HG03108 (cell line): ENCODE measurements at regions not wholly inside any gene's neighbourhood (a gene's known extent, or its start where the extent isn't known, plus 50 kb on each side); places are given as distances from the start of the nearest gene placed in this dataset.
"Not testable (repeated sequence)": the region's sequence is repeated elsewhere in the genome, so short reads cannot be mapped to it uniquely, and the experiment has no call there.

Experiments
- ATAC-seq: cut with Tn5 transposase; IDR thresholded peaks from one replicate; pipeline ENCODE4 v1.9.1; 2021; ENCODE audit warnings: moderate library complexity; ENCODE audit not compliant: unreplicated experiment

DNA sequence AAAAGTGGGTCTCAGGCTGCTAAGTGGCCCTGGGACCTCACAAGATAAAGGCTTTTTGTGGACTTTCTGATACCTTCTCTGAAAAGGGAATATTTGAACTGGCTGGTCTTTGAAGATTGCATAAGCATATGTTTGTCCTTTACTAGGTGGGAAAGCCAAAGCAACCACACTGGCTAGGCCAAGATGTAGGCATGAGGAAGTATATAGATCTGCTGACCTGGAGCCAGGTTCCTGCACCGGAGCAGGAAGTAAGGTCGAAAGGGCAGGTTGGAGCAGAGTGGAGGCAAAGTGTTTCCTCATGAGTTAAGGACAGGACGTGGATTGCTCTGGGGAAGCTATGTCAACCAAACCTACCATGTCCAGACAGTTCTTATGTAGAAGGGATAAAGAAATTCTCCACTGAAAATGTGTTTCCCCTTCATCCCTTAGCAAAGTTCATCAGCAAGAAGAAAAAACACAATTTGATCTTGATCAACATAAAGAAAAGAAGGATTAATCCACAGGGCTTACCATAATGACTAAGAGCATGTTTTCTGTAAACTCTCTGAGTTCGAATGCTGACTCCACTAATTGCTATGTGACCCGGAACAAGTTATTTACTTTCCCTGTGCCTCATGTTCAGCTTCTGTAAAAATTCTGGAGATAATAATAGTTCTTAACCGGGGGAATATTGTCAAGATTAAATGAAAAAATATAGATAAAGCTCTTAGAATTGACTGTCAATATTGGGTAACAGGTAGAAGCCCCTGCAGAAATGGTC lies 156.1 kb upstream of the SRD5A2 start:
- no peak for ATAC-seq

DNA sequence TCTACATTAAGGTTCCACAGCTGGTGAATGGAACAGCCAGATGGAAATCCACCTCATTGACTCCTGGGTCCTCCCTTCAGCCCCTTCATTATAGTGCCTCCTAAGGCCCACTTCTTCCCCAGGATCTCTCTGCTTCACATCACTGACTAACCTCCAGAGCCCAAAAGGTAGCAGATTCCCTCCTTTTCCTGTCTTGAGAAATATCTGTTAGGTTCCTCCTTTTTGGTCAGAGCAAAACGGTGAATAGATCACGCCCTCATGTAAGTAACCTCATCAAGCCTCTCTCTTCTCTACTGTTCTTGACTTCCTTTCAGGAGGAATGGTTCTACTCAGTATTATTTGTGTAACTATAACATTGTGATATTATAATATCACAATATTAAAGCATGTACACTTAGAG lies 155.0 kb upstream of the SRD5A2 start:
- ATAC-seq = no peak

DNA sequence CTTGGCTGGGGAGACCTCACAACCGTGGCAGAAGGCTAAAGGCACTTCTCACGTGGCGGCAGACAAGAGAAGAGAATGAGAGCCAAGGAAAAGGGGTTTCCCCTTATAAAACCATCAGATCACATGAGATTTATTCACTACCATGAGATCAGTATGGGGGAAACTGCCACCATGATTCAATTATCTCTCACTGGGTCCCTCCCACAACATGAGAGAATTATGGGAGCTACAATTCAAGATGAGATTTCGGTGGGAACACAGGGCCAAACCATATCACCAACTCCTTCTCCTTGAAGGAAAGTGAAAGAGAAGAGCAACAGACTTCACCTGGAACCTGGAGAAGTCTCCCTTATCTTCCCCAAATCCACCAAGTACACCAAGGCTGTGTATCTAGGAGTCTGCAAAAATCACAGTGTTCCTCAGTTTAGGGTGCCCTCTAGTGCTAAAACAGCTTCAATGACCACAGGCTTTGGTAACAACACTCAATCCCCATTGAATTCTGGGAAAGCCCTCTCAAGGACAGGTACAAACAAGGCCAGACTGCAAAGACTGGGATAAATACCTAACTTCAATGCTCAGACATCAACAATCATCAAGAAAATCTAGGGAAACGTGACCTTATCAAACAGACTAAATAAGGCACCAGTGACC lies 148.8 kb upstream of the SRD5A2 start:
- ATAC-seq = no peak

DNA sequence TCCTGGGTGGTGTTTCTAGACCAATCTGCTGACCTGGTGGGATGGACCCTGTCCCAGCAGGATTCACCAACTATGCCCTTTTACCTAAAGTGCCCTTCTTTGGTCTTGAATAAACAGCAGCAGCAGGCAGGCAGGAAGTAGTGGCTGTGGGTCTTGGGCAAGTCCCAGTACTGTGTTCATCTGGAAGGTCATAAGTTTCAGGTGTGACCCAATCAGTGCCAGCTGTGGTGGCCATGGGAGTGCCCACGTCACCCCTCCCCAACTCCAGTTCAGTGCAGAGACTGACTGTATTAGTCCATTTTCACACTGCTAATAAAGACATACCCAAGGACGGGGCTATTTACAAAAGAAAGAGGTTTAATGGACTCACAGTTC lies 148.3 kb upstream of the SRD5A2 start:
- no peak for ATAC-seq

DNA sequence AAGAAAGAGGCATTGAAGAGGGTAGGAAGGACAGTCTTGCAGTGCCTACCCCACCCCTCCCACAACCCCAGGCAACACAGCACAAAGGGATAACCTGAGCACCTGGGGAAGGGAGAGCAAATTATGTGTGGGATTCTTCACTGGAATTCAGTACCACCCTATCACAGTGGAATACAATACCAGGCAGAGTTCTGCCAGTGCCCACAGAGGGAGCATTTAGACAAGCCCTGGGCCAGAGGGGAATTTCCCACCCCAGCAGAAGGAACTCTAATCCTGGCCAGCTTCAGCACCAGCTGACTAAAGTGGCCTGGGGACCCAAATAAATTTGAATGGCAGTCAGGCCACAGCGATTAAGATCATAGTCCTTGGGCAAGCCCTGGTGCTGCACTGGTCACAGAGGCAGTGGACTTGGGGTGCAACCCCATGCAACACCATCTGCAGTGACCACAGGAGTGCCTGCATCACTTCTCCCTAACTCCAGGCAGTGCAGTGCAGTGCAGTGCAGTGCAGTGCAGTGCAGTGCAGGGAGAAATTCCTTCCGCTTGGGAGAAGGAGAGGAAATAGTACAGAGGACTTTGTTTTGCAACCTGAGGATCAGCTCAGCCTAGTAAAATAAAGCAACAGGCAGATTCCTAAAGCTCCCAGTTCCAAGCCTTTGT lies 147.8 kb upstream of the SRD5A2 start:
- no peak for ATAC-seq

DNA sequence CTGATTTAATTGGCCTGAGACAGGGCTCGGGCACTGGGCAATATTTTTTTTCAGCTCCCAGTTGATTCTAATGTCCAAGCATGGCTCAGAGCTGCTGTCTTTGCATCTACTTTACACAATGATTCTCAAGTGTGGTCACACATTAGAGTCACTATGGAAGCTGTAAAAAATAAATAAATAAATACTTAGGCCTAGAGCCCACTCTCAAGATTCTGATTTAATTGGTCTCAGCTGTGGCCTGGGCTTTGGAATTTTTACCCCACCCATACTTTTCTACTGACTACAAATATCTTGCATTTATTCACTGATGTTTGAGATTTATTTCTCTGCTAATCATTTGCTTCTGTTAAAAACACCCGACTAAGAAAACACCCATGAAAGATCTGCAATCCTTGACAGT lies 145.7 kb upstream of the SRD5A2 start:
- no peak for ATAC-seq

DNA sequence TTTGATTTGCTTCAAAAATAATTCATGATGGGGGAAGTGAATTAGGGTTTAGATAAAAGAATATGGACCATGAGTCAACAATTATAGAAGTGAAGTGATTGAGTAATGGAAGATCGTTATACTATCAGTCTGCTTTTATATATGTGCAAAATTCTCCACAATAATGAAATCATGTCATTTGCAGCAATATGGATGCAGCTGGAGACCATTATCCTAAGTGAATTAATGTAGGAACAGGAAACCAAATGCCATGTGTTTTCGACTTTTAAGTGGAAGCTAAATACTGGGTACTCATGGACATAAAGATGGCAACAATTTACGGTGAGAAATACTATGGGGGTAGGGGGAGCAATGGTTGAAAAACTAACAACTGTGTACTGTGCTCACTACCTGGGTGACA lies 144.7 kb upstream of the SRD5A2 start:
- ATAC-seq = no peak

DNA sequence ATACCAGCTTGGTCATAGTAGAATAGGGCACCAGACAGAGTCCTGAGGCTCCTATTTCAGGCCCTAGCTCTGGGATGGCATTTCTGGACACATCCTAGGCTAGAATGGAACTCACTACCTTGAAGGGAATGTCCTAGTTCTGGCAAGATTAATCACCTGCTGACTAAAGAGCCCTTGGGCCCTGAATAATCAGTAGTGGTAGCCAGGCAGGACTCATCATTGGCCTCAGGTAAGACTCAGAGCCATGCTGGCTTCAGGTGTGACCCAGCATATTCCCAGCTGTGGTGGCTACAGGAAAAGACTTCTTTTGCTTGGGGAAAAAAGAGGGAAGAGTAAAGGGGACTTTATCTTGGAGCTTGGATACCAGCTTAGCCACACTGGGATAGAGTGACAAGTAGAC lies 131.0 kb upstream of the SRD5A2 start:
- no peak for ATAC-seq

DNA sequence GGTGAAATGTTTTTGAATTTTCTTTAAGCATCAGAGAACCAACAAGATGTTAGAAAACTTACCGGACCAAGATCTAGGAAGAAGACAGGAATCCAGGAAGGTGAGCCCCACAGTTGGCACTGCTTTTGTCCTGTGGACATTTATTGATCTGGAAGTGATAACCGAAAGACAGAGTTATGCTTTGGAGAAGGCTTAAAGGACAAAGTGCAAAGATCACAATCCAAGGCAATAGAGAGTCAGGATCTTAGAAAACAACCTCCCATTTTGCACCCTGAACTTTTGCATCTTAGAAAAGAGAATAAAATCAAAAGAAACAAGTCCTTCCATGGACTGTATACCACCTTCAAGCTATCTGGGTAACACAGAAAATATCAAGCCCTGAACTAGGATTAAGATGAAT lies 129.4 kb upstream of the SRD5A2 start:
- no peak for ATAC-seq

DNA sequence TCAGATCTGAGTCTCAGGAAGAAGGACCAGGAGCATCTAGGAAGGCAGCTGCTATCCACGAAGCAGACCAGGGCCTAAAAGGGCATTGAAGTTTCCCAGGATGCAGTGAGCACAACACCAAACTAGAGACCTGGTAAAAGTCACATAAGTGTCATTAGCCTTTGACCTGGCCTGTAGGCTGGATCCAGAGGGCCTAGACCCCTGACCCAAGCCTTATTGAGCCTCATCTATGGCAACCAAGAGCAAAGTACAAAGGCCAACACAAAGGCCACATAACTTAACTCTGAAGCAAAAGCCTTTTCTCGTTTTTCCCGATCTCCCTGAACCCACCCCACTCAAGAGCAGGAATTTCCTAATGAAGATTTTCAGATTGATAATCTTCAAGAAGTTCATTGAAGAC lies 127.3 kb upstream of the SRD5A2 start:
- no peak for ATAC-seq

DNA sequence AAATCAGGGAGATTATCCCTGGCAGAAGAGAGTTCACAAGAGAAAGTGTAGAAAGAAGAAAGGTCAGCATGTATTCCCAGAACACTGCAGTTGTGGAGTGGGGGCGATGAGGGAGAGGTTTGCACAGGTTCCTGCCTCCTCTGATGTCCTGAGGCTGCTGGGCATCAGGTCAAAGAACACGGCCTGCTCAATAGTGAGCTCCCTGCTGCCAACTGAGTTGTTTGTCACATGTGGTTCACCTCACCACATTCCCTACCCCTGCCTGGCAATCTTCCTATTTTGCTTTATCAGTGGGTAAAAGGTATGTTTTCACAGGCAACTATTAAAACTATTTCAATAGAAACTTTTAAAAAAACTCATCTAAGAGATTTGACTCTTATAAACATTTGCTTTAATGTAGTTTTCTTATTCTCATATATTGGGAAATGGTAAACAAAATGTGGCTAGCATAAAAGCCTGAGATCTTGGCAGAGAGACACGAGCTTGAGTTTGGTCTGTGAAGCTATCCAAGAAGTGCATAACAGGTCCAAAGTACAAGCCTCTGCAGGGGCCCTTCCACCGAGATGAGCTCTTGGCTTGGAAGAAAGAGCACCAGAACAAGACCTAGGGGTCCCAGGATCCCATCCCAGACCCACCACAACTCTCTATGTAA lies 123.9 kb upstream of the SRD5A2 start:
- ATAC-seq = no peak

DNA sequence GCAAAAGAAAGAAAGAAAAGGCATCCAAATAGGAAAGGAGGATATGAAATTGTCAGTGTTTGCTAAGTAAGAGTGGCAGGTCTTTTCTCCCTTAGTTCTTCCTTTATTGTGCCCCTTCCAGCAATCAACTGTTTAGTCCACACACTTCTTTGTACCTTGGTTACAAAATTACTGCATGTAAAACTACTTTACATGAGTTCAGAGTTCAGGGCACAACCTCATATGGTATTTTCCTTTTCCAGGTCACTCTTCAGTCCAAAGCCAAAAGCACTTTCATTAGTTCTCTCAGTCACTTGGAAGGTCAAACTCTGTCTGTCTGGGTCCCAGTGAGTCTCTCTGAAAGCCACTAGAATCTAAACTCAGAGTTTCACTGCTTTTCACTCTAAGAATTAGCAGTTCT lies 122.5 kb upstream of the SRD5A2 start:
- no peak for ATAC-seq

DNA sequence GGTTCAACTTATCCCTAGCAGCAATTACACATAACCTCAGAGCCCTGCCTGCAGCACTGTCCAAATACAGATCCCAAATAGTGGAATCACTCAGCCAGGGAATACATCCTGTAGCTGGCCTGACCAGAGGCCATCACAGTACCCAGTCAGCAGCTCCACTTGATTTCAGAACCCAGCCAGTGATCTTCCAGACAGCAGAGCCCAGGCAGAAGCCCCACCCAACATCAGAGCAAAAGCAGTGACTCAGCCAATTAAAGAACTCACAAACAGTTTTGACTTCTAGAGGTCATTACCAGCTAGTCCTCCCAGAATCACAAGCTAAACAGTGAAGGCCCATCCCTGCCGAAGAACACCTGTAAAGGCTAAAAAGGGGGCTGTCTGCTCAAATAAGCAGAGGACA lies 118.0 kb upstream of the SRD5A2 start:
- ATAC-seq = no peak

DNA sequence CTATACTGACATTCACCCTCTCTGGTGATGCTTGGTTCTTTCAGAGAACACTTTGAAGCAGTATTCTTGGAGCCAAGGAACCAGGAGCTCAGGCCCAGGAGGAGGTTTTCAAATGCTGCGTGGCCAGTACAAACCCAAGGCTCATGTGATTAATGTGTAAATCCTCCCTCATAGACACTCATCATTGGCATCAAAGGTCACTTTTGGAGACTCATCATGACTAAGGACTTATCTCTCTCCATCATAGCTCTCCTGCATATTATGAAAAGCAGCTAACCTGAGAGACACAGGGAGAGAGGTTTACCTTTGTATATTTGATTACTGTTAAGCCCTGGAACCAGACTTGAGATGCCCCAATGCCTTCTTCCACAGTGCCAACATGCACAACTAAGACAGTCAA lies 115.3 kb upstream of the SRD5A2 start:
- no peak for ATAC-seq

DNA sequence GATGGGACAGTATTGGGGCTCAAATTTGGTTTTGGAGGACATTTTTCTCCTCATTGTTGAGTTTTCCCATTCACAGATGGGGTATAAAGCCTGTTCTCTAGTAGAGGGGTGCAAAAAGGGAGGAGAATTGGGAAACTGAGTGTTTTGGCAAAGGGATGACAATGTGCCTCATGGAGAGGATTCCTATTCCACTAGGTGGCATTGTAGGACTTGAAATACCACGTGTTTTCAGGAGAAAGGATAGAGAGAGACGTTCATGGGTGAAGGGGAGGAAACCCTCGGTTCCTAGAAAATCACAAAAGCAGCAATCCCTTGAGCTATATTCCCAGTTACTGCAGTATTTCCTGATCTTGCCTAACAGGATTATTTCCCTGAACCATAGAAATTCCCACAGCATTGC lies 113.7 kb upstream of the SRD5A2 start:
- ATAC-seq = no peak

DNA sequence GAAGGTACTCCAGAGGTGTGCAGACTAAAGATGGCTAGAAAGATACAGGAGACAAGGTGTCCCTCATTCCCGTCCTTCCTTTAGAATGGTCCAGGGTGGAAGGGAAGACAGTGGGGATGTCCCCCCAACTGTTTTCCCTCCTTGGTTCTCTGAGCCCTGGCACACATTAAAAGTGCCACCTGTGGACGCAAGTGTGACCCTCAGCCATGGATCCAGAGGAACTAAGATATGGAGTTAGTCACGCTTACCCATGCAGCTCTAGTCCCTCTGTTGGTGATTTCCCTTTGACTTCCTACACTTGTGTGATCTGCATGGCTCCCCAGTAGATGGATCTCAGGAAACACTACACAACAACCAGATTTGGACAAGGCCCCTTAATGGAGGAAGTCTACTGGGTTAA lies 113.1 kb upstream of the SRD5A2 start:
- no peak for ATAC-seq

DNA sequence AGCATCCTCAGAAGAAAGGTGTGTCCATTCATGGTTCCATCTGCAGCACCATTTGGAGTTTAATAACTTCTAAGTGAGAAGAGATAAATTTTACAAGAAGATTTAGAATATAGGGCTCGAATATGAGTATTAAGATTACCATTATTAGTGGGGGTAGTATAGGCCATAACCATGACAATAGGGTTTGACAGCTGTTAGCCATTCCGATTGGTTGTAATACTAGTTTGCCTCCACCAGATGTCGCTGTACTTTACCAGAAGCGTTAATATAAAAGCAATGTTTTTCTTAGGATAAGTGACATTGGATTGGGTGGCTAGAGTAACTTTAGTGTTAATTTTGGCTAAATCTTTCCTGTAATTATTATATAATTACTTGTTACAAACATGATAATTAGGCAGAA lies 107.5 kb upstream of the SRD5A2 start:
- ATAC-seq = no peak

DNA sequence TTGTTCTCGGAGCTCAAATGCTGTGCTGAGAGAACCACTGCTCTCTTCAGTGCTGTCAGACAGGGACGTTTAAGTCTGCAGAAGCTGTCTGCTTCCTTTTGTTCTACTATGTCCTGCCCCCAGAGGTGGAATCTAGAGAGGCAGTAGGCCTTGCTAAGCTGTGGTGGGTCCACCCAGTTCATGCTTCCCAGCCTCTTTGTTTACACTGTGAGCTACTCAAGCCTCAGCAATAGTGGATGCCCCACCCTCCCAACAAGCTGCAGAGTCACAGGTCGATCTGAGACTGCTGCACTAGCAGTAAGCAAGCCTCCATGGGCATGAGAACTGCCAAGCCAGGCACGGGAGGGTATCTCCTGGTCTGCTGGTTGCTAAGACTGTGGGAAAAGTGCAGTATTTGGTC lies 102.8 kb upstream of the SRD5A2 start:
- not testable (repeated sequence) for ATAC-seq

DNA sequence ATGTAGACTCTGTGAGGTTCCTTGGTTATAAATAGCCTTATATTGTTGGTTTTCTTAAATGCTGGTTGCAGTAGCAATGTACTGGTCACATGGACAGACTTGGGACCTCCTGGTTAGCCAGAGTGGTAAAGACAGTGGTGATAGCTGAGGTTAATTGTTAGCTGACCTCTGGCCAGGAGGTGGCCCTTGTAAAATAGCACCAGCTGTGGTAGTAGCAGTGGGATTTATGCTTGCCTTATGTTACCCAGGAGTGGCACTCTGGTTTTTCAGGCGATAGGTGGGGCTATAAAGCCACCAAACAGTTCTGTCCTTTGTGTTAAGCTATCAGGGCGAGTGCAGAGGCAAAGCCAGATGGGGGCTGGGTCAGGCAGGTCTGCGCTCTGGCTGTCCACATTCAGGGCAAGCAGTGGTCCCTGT lies 94.8 kb upstream of the SRD5A2 start:
- ATAC-seq = no peak

DNA sequence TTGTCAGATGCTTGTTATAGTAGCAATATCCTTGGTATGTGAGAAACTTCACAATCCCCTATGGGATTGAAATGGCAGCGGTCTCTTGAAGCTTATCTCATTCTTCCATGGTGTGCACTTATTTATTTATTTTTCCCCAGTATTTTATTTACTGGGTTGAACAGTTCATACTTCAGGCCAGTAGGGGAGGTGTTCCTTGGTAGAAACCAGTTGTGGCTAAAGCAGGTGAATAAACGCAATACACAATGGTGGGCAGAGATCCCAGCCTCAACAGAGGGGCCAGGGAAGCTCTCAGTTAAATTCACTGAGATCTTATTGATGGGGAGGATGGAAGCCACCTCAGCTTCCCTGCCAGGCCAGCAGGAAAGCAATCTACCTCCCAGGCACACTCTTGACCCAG lies 93.7 kb upstream of the SRD5A2 start:
- ATAC-seq = no peak

DNA sequence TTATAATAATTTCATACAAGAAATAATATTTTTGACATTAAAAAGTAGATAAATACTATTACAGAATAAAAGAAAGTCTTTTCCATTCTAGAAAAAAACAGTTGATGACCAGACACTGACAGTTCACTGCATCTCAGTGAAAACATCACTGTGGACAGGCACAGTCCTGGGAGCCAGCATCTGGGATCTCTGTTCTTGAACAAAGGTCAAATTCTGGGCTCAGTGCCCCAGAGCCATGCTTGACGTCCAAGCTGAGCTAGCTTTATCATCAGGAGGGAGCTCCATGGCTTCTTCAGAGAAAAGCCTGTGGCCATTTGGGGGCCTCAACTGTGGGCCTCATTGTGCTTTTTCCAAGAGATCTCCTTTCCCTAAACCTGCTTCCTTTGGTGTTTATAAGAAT lies 86.1 kb upstream of the SRD5A2 start:
- no peak for ATAC-seq
